GM19468 (cell line): ENCODE measurements at regions not wholly inside any gene's neighbourhood (a gene's known extent, or its start where the extent isn't known, plus 50 kb on each side); places are given as distances from the start of the nearest gene placed in this dataset.
A peak's percentile ranks its signal among the peaks of the same experiment; 100 is the strongest.
"Not testable (repeated sequence)": the region's sequence is repeated elsewhere in the genome, so short reads cannot be mapped to it uniquely, and the experiment has no call there.

Experiments used
- ATAC-seq: cut with Tn5 transposase; IDR thresholded peaks from one replicate; pipeline ENCODE4 v1.9.1; 2021; ENCODE audit warnings: mild to moderate bottlenecking, moderate library complexity, moderate number of reproducible peaks; ENCODE audit not compliant: unreplicated experiment; ENCODE audit errors: extremely low read depth

GRCh38 chr11:109958131-109958820, 134.9 kb upstream of the ZC3H12C start:
- ATAC-seq: no peak

GRCh38 chr11:109958821-109959166, 134.4 kb upstream of the ZC3H12C start:
- no peak for ATAC-seq

- ATAC-seq: no peak
These were observed 132.4 kb upstream of the ZC3H12C start for GRCh38 chr11:109960831-109961230.

GRCh38 chr11:109961261-109961660, 131.9 kb upstream of the ZC3H12C start:
- no peak for ATAC-seq

- no peak for ATAC-seq
These were observed 130.1 kb upstream of the ZC3H12C start for GRCh38 chr11:109963101-109963500.

GRCh38 chr11:109964487-109964886, 128.7 kb upstream of the ZC3H12C start:
- ATAC-seq: no peak

- not testable (repeated sequence) for ATAC-seq
These were observed 127.7 kb upstream of the ZC3H12C start for GRCh38 chr11:109965445-109965844.

- ATAC-seq: not testable (repeated sequence)
These were observed 127.3 kb upstream of the ZC3H12C start for GRCh38 chr11:109965926-109966325.

DNA sequence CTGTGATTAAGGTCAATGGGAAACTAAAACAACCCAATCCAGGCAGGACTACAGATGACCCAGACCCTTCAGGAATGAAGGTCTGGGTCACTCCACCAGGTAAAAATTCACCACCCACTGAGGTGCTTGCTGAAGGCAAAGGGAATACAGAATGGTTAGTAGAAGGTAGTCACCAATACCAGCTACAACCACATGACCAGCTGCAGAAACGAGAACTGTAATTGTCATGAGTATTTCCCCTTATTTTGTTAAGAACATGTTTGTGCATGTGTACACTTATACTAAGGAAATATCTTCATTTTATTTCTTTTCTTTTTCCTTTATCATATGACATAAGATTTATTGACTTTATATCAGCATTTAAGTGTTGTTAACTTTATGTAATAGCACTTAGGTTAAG, 126.1 kb upstream of the ZC3H12C start:
- not testable (repeated sequence) for ATAC-seq

DNA sequence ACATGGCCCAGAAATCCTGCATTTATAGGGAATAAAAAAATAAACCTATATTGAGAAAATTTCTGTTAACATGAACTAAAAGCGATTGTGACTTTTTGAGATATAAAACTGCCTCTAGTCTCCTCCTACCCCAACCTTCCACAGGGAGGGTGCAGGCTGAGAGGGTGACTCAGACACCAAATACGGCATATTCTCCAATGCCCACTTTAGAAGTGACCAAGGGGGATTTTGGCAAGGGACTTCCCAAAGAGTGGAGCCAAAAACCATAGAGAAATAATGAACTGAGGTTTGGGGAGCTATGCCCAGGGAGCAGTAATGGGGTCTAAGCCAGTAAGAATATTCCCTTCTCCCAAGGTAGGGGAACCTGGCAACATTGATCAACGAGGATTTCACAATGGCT, 124.9 kb upstream of the ZC3H12C start:
- no peak for ATAC-seq

DNA sequence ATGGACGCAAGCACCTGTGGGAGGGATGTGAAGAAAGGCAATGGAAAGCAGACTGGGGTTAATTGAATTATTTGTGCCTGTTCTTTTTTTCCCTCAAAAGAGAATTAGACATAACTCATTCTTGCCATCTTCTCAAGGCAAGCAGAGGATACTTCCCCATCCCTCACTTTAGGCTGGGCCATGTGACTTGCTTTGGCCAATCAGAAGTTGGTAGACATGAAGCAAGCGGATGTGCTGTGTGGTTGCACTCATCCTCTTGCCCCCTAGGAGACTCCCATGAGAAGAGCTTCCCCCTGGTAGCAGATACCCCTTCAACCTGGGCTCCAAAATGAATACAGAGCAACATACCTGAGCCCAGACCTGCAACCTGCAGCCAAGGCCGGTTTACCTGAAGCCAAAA, 124.4 kb upstream of the ZC3H12C start:
- ATAC-seq: no peak

- peak; percentile 55 for ATAC-seq
These were observed 122.5 kb upstream of the ZC3H12C start for GRCh38 chr11:109970516-109971183.

- no peak for ATAC-seq
These were observed 122.0 kb upstream of the ZC3H12C start for GRCh38 chr11:109971184-109971523.

- peak; percentile 38 for ATAC-seq
These were observed 120.9 kb upstream of the ZC3H12C start for GRCh38 chr11:109972181-109972715.

DNA sequence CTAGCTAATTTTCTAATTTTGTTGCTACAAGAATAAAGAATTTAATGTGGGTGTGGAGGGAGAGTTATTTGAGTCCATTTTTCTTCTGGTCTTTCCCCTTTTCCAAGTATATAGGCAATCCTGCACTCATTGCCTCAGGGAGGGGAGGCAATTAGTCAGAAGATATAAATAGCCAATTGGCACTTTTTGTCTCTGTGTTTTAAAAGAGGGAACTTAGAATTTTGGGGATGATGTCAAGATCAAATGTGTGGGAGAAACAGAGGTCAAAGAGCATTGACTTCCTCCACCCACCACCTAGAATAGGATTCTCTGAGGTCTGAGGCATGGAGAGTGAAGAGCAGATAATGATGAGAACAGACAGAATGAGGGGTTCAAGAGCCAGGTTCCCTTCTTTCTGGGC, 120.3 kb upstream of the ZC3H12C start:
- no peak for ATAC-seq

DNA sequence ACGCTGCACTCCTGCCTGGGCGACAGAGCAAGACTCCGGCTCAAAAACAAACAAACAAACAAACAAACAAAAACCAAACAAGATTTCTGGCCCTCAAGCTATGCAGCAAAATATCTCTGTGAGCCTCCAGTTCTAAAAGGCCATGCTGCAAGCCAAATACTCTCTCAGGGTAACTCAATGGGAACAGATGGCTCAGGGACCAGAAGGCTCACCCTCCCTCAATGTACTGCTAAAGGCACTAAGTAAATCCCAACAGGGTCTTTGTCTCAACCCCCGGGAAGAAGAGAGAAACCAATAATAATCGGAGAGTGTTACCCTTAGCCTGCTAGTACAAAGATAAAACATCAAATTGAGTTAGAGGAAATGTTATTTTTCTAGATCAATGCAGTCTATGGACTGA, 119.7 kb upstream of the ZC3H12C start:
- no peak for ATAC-seq

- ATAC-seq: no peak
These were observed 118.7 kb upstream of the ZC3H12C start for GRCh38 chr11:109974523-109974922.

DNA sequence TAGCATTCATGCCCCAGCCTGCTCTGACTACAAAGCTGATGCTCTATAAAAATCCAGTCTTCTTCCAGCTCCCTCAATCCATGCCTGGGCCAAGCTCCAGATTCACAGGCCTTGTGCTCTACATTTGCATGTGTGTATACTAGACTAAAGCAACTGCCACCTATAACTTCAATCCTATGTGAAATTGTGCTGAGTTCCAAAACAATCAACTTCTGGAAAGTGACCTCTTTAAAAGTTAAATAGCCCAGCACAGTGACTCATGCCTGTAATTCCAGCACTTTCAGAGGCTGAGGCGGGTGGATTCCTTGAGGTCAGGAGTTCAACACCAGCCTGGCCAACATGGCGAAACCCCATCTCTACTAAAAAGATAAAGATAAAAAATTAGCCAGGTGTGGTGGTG, 114.3 kb upstream of the ZC3H12C start:
- no peak for ATAC-seq

DNA sequence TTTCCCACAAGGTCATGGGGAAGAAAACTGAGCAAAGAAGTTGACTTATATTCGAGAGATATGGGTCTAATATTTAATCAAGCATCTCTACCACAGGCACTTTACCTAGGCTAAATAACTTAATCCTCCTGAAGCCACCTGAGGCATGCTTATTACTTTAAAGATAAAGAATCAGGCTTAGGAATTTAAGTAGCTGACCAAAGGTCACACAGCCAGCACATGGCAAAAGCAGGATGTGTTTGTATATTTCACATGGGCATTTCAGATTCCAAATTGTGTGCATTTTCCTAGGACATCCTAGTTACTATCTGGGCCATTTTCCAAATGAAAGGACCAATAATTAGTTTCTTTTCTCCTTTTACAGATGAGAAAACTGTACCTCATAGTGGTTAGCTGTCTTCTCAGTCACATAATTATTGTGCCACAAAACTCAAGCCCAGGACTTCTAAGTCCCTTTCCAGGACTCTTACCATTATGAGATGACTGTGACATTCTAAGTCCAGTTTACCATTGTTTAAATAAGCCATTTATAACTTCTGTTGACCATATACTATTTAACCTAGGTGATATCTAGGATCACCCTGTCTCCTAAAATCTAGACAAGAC, 112.1 kb upstream of the ZC3H12C start:
- no peak for ATAC-seq

- ATAC-seq: no peak
These were observed 109.8 kb upstream of the ZC3H12C start for GRCh38 chr11:109983358-109983757.

DNA sequence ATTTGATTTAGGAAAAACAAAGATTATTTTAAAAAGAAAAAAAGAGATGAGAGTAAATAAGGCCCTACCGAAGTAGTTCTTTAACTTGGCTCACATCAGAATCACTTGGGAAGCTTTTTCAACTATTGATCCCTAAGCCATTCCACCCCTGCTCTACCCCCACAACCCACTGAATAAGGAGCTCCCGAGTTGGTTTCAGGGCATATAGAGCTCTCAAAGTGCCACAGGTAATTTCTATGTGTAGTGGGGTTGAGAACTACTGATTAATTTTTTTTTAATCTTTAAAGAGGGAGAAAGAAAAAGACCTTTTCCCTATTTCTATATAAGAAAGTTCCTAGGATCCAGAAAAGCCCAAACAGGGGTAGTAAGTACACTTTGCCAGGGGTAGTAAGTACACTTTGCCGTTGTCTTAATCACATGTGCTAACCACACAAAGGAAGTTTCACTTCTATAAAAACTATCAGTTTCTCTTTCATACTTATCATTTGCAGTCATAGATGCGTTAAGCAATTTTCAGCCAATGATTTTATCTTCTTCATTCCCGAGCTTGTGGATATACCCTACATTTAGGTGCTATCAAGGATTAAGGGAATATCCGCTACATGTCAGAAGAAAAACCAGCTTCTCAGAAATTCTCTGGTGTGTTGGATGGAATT, 108.4 kb upstream of the ZC3H12C start:
- ATAC-seq: peak; percentile 87
